NCI-H1092 (cell line): ENCODE measurements at regions not wholly inside any gene's neighbourhood (a gene's known extent, or its start where the extent isn't known, plus 50 kb on each side); places are given as distances from the start of the nearest gene placed in this dataset.

Experiments used
- DNase-seq: peaks from one replicate; lab custom pipeline; 2025; lab: John Stamatoyannopoulos, UW

DNA sequence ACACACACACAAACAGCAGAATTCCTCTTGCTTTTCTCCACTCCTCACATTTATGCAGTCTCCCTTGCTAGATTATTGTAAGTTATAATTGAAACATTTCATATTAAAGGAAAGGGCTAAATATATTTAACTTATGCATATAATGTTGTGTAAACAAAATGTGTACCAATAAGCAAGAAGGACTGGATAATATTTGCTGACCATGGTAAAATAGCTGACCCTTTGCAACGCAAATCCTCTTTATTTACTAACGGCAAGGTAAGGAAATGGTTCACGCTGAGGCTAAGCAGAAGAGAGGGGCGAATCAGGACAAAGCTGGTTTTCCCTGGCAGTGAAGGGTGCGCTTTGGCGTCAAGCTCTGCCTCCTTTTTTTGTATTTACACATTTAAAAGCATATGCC, 154.2 kb upstream of the IRX4 start:
- no peak for DNase-seq

DNA sequence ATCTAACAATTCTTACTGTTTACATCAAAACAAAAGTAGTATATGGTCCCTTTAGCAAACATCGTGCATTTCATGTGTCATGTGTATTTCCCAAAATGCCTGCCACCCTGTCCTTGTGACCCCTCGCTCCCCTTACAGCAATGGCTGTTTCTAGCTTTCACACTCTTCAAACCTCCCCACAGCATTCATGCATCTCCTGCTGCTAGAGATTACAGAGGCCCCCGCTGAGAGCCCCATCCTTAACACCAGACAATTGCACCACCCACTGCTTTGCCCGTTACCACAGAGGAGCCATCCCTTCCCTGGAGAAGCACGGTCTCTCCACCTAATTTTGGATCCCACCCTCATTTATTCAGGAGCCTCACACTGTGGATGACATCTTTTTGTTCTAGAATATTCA, 149.7 kb upstream of the IRX4 start:
- DNase-seq: no peak

DNA sequence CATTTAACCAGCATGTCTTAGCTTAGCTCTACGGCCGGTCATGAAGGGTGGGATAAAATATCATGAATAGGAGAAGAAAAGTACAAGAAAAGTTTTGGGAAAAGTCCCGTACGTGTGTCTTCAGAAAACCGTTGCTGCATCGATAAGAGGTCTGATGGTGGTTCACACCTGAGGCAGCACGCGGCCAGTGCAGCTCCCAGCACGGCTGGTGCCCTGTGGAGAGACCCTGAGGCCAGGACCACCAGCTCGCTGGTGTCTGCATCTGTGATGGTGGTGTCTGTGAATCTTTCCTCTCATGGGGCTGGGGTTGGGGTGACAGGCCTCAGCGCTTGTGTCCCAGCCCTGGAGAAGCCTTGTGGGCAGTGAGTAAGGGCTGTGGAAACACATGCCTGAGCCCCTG, 148.9 kb upstream of the IRX4 start:
- DNase-seq: no peak

DNA sequence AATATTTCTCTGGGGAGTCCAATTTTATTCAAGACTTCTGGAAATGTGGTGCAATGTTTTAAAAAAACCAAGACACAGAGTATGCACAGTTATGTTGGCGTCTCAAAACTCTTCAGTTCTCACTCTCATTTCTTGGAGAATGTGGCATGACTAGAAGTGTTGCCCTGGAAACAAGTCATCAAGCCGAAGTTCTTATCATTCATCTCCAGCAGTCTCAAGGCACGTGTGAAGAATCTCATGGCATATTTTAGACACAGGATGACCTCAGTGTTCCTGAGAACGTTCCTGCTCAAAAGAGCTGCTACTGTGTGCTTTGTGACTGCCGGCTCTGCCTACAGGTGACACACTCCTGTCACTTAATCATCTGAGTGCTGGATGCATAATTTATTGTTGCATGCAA, 147.4 kb upstream of the IRX4 start:
- DNase-seq: no peak

DNA sequence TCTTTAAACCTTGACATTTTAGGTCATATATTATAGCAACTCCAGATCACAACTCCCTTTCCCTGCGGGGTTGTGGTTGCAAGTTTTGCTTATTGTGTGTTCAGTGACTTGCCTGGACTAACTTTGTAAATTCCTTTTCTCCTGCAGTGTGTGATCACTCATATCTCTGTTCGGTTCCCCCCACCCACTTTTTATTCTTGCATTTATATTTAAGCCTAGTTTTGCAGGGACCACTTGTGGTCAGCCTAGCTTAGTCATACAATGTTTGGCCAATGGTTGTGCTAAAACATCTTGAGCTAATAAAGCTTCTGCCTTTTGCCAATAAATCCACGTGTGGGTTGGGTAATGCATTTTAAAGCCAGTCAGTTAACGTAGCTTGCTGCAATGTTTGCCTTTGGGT, 146.5 kb upstream of the IRX4 start:
- DNase-seq: no peak

DNA sequence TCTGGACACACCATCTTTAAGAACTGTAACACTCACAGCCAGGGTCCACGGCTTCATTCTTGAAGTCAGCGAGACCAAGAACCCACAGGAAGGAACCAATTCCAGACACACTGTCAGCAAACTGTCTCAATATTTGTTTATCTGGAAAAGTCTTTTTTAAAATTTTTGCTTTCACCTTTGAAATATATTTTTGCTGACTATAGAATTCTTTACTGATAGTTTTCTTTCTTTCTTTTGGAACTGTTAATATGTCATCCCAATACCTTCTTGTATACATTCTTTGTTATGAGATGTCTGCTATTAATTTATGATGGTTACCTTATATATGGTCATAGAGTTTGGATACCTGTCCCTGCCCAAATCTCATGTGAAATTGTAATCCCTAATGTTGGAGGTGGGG, 145.1 kb upstream of the IRX4 start:
- DNase-seq: no peak

DNA sequence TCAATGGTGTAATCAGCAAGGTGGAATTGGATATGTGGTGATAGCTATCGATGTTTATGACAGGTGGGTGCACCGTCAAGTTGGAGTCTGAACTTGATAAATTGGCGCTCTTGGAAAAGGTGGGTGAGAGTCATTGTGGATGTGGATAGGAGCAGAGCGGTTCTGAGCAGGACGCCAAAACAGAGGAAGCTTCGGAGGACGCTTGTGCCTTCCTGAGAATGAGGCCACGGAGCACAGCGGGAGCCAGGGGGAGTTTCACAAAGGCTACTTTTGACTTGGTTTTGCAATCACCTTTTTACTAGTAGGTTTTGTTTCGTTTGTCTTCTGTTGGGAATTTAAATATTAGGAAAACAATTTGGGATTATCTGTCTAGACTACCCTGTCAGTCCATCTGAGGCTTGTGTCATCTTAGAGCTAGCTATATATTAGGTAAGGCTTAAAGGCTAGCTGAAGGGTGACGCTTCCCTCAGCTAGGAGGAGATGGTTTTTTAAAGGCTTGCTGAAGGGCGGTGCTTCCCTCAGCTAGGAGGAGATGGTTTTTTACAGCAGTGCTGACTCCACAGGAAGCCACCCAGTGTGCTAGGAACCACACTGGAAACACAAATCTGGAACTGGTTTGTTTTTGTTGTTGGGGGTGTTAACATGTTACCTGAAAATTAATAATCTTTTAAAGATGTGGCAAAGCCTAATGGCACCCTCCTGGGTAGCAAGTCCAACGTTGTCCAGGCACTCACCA, 142.4 kb upstream of the IRX4 start:
- no peak for DNase-seq

DNA sequence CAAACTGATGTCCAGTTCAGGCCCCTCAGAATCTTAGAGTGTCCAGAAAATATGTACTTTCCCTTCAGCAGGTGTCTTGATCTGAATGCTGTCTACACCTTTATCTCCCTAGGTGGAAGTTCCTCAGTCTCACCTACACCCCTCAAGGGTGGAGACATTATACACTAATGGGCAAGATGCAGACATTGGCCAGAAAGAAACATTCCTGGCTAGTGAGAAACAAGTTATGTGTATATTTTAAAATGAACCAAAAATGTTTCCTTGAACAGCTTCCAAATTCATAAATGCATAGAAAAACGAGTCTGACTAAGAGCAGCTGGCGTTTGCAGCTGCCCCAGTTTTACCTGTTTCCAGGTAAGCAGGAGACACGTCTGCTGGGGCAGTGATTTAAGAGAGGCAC, 140.5 kb upstream of the IRX4 start:
- no peak for DNase-seq

DNA sequence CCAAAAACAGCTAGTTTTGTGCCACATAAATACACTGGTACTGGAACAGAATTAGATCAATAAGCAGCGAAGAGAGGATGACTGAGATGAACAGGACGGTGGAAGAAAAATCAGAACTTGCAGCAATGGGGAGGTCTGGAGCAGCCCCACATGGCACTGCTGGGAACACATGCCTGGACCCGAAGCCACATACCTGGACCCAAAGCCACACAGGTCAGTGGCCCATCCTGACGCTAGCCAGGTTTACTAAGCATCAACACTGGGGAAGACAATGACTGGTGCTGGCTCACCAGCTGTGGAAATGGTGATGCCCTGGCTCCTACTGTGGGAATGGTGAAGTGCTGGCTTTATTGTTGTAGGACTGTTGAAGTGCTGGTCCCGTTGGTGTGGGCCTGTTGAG, 139.7 kb upstream of the IRX4 start:
- no peak for DNase-seq

DNA sequence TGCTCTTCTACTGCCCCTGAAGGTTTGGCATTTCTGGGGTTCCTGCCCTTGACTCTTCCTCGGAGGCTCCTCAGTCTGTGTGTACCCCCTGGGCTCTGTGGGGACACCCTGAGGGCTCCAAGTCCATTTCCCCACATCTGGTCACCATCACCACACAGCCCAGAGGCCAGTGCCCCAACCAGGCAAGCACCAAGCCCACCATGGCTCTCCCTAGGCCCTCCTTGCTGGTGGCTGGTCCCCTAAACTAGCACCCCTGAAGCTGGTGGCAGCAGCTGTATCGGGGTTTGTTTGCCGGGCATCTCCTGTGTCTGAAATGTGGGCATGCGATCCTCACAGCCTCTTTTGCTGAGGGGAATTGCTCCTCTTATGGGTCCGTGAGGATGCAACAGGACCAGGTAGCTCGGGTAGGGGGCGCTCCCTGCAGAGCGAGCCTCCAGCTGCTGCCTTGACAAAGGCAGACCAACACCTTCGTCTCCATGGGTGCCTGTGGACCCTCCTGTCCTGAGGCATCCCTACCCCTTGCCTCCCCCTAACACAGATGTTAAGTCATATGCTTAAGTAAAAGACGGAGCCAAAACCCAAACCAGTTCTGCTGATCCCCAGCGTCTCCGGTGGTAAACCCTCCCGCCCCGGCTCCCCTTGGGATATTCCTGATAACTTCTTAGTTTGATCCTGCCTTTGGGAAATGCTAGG, 138.9 kb upstream of the IRX4 start:
- no peak for DNase-seq

DNA sequence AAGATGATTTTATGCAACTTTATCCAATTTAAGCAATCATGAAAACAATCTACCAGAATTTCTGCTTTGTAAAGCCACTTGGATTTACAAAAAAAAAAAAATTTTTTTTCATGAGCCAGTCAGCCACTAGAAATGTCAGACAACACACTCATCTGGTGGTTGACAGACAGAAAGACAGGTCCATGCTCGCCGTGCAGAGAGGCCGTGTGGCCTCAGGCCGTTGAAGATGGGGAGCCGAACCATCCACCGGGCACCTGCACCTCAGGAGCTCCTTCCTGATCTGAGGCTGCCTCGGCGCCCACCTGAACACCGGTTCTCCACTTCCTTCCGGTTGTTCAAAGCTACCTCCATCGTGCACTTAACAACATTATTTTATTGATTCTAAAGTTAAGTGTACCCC, 138.0 kb upstream of the IRX4 start:
- DNase-seq: no peak

DNA sequence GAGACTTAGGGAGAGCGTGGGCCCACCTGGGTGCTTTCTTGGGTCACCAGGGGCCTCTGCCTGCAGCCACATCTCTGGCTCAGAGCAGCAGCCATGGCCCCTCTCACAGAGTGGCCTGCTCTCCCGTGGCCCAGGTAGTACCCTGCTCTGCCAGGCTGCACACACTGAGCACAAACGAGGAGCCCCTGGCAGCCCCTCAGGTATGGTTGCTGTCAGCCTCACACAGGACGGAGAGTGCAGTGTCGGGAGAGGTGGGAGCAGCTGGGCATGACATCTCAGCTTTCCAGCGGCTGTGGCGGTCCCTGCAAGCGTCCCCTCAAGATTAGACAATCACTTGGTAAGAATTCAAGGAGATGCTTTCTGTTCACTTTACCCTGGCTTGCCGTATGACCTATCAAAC, 137.0 kb upstream of the IRX4 start:
- DNase-seq: no peak

DNA sequence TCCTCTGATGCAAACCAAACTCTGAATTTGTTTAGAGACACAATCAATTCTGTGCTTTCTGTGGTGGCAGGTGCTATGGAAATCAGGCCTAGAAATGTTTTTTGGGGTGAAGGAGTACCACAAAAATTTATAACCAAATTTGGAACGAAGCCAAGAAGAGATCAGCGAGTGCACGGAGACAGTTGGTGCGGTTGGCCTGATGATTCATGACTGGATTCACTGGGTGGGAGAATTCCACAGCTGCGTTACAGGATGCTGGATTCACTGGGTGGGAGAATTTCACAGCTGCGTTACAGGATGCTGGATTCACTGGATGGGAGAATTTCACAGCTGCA, 135.6 kb upstream of the IRX4 start:
- DNase-seq: no peak

DNA sequence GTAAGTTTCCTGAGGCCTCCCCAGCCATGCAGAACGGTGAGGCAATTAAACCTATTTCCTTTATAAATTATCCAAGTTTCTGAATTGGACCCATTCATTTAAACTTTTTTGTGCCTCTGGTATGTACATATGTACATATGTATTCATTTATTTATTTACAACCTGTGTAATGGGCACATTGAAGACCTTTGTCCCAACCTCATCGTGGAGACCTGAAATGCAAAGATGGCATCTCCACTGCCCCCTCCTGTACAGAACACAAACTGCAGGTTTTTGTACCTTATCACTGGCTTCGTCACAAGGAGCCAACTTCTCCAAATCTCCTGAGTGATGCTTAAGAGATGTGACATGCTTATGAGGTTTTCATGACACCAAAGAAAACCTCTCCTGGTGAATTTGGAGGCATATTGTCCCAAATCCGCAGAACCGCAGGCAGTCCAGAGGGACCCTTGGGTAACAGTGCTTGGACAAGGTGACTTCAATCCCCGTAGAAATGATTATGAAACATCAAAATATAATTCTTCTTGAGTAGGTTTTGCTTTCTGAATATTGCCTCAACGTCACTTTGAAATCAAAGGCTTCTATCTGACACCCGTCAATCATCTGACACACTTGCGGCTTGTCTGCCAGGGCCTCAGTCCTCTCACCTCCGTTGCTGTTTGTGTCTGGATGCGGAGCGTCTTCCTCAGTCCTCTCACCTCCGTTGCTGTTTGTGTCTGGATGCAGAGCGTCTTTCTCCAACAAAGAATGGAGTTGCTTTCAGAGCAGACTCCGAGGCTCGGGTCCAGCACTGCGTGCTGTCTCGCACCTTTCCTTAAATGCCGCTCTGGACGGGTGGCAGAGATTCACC, 135.0 kb upstream of the IRX4 start:
- DNase-seq: no peak

DNA sequence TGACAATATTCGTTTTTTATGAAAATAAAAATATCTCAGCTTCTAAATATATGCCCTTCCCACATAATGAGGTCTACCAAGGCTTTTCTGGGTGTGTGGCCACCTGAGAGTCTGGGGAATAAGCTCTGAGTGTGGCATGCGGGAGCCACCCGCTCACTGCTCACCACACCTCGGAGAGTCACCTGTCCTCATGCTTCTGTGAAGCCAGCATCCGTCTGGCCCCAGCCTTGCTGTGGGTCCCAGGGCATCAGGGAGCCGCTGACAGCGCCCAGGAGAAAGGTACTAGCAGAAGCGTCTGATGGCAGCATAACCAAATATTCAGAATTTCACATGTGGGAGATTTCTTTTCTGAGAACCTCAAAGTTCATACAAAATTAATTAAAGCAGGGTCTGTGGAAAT, 133.2 kb upstream of the IRX4 start:
- DNase-seq: no peak

DNA sequence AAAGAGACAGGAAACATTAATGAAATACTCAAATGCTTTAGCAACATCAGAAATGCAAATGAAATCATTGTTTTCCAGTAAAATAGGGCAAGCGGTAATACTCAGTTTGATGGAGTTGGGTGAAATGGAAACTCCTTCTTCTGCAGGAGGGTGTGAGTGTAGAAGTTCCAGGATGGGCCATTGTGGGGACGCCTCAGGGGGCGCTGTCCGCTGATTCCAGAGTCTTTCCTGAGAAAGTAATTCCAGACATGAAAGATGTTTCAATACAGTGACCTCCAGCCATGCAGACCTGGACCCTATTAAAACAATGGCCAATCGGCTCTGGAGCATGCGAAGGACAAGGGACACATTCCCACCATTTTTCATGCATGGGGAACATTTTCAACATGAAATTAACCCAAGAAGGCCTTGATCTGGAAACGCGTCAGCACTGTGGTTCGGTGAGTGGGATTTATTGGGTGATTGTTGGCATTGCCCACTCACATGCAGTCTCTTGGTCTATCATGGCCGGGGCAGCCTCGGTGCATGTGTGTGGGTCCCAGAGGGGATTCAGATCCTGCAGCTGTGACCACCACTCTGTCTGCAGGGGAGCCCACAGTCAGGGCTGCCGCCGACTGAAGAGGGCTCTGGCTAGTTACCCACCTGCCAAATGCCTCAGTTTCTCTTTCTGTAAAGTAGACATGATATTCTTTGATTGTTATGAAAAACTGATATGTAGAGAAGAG, 132.6 kb upstream of the IRX4 start:
- no peak for DNase-seq

DNA sequence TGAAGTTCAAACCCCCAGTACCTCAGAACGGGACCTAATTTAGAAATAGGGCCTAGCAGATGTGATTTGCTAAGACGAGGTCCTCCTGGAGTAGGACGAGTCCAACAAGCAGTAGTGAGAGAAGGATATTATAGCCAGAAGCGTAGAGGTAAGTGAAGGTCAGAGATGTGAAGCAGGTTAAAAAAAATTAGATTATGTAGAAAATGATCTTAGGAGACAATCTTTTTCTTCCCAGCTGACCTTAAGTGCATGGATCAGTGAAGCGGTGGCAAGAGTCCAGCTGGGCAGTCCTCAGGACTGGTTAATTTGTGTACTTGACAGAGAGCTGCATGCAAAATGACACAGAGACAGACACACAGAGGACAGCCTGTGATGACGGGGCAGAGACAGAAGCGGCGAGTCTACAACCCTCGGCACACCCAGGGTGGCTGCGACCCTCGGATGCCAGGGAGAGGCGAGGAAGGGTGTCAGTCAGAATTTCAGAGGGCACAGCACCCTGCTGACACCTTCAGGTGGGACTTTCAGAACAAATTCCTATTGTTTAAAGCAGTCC, 131.4 kb upstream of the IRX4 start:
- DNase-seq: no peak

DNA sequence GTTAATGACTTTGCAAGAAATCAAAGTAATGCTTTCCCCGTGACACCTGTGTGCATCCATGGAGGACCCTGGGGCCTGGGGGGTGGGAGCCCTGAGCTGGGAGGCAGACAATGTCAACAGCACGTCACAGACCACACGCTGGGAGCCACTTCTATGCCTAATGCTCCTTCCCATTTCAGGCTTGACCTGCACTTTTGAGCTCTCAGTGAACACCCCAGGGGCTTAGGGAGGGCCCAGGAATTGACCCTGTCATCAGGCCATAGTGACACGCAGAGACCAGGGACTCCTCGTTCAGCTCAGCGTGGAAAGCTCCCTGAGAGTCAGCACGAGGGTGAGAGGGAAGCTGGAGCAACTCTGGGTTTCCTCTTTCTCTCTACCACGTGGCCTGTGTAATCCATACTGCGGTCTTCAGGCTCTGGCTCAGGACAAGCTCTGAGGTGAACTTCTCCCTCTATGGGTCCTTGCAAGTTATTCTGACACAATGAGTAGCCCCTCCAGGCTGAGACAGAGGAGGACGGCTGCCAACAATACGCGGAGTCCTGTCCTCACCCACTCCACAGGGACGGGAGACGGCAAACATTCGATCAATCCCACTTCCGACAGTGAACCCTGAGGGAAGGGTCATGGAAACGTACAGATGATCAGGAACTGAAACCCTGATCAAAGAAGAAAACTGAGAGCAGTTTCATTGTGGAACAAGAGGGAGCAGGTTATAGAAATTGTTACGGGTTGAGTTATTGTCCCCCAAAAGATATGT, 130.8 kb upstream of the IRX4 start:
- DNase-seq: no peak

DNA sequence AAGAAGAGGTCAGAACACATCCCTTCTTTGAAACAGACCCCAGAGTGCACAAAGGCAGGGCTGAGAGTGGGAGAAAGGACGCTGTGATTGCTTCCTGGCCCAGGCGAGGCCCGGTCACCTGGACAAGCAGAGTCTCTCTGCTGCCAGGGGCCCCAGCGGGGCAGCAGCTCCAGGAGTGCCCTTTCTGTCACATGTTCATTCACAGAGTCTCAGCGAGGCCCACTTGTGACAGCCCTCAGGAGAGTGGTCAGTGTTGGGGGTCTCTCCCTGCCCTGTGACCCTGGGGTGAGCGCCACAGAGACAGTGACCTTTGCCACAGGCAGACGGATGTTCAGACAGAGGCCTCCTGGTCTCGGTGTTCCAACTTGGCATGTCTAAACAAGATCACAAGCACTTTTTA, 130.2 kb upstream of the IRX4 start:
- no peak for DNase-seq

DNA sequence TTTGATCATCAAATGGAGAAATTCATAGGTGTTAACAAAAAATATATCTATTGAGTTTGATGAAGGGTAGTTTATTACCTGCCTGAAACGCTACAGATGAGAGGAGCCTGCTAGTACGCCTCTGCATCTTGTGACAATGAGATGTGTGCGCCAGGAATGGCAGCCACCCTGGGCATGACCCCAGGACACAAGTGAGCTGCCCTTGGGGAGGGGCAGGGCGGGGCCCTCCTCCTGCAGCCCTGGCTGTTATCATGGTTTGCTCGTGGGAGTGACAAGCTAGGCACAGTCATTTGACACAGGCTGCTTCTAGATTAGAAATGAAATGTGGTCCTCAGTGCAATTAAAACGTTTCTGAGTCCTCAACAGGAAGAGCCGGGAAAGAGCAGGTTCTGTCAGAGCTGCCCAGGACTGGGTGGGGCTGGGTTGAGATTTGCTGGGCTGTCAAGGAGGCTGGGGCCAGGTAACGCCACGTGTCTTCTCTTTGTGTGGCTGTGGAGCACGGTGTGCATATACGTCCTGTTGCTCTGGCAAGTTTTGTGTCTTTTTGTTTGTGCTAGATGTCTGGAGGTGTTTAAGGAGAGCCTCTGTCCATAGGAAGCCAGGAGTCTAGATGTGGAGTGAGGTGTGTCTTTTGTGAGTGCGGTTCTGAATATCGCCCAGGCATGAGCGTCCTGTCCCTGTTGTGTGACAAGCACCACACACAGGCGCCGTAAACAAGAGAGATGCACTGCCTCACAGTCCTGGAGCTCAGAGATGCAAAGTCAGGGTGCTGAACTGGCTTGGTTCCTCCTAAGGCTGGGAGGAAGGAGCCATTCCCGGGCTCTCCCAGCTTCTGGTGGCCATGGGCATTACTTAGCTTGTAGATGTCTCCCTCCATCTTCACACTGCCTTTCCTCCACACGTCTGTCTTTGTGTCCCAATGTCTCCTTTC, 129.0 kb upstream of the IRX4 start:
- DNase-seq: no peak
